ENCODE measurements at regions not wholly inside any gene's neighbourhood (a gene's known extent, or its start where the extent isn't known, plus 50 kb on each side); places are given as distances from the start of the nearest gene placed in this dataset.

DNA sequence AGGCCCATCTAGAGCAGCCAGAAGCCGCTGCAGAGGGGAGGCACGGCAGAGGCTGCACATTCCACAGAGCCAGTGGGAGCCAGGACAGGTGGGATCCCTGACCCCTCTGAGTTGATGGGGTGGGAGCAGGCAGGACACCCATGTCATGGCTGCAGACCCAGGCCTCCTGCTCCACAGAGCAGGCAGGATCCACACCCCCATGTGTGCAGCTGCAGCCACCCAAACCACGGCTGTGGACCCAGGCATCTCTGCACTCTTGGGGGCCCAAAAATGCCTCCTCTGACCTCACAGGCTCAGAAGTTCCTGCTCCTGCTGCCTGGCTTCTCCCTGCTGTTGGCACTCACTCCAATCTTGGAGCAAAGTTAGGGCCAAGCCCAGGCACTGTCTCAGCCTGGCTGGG is 112.3 kb upstream of the TMEM18 start:
- POLR2A ChIA-PET, result no interaction called here
- ATAC-seq (no peak), DNase-seq (ENCODE audit: low read depth, low spot score) (no peak)
- Histone ChIP-seq H3K4me1 (ENCODE audit: control insufficient read depth, insufficient read depth, low read length) (no peaks in the 10 kb centered on the region), H3K27ac (ENCODE audit: low read length) (no peak overlapping the region), H3K9me3 (ENCODE audit: control insufficient read depth, insufficient read depth, low read depth, low read length) (no peaks in the 10 kb centered on the region), H3K27me3 (ENCODE audit: control insufficient read depth, insufficient read depth, low read length) (no peaks in the 10 kb centered on the region), H3K36me3 (ENCODE audit: control insufficient read depth, insufficient read depth, low read length) (no peaks in the 10 kb centered on the region), H3K4me3 (ENCODE audit: low read depth in 2 of 2, low read length in 2 of 2) (no peak overlapping the region)
- no TSS peak for BruUV-seq (replicated peaks)
- in situ Hi-C loops (cut with HindIII; ENCODE audit: low pct_unique_long_range_greater_than_20kb, low sequenced_read_pairs), result no loop called here
- no peak for TF ChIP-seq TCF7L2 (IDR thresholded peaks at IDR 0.05; ENCODE audit: low read depth, low read length)
- TF ChIP-seq, protein P1, sequence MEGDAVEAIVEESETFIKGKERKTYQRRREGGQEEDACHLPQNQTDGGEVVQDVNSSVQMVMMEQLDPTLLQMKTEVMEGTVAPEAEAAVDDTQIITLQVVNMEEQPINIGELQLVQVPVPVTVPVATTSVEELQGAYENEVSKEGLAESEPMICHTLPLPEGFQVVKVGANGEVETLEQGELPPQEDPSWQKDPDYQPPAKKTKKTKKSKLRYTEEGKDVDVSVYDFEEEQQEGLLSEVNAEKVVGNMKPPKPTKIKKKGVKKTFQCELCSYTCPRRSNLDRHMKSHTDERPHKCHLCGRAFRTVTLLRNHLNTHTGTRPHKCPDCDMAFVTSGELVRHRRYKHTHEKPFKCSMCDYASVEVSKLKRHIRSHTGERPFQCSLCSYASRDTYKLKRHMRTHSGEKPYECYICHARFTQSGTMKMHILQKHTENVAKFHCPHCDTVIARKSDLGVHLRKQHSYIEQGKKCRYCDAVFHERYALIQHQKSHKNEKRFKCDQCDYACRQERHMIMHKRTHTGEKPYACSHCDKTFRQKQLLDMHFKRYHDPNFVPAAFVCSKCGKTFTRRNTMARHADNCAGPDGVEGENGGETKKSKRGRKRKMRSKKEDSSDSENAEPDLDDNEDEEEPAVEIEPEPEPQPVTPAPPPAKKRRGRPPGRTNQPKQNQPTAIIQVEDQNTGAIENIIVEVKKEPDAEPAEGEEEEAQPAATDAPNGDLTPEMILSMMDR (IDR thresholded peaks at IDR 0.05), result no peak
- intact Hi-C loops (cut with micrococcal nuclease; ENCODE audit: unreplicated experiment), result no loop called here
- CTCF ChIA-PET, result no interaction called here

DNA sequence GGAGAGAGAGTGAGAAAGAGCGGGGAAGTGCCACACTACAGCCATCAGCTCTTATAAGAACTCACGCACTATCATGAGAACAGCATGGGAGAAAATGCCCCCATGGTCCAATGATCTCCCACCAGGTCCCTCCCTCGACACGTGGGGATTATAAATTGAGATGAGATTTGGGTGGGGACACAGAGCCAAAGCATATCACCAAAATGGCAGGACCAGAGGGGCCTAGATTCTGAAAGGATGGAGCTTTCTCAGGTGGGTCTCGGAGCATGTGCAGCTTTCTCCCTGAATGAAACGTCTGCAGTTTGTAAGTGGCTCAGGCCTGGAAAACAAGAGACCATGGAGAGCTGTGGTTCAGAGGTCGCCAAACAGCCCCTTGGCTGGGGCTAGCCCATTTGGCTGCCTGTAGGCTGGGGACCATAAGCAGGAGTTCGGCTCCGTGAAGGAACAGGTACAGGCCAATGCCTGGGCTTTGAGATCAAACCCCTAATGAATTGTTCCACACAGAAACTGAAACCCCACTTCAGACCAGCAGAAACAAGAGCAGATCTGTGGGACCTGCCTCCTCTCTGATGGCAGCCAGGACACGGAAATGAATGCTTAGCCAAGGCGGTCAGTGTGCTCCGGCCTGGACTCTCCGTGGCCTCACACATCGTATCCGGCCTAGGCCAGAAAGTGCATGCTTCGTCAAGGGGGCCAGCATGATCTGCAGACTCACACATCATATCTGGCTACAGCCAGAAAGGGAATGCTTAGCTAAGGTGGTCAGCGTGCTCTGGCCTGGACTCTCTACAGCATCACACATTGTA is 111.2 kb upstream of the TMEM18 start:
- ChIA-PET POLR2A (no interaction called here), CTCF (no interaction called here)
- H3K27ac ChIP-seq (ENCODE audit: low read length), result no peak overlapping the region
- H3K9me3 ChIP-seq (ENCODE audit: control insufficient read depth, insufficient read depth, low read depth, low read length), result no peaks in the 10 kb centered on the region
- H3K27me3 ChIP-seq (ENCODE audit: control insufficient read depth, insufficient read depth, low read length), result no peaks in the 10 kb centered on the region
- no peaks in the 10 kb centered on the region for H3K4me1 ChIP-seq (ENCODE audit: control insufficient read depth, insufficient read depth, low read length)
- H3K36me3 ChIP-seq (ENCODE audit: control insufficient read depth, insufficient read depth, low read length), result no peaks in the 10 kb centered on the region
- DNase-seq (ENCODE audit: low read depth, low spot score), result no peak
- intact Hi-C loops (cut with micrococcal nuclease; ENCODE audit: unreplicated experiment), result no loop called here
- TF ChIP-seq, protein P1 (IDR thresholded peaks at IDR 0.05), result no peak
- no peak for TF ChIP-seq TCF7L2 (IDR thresholded peaks at IDR 0.05; ENCODE audit: low read depth, low read length)
- no peak for TF ChIP-seq POLR2AphosphoS5 (IDR thresholded peaks at IDR 0.05; ENCODE audit: low read depth, low read length)
- TF ChIP-seq, protein P2, sequence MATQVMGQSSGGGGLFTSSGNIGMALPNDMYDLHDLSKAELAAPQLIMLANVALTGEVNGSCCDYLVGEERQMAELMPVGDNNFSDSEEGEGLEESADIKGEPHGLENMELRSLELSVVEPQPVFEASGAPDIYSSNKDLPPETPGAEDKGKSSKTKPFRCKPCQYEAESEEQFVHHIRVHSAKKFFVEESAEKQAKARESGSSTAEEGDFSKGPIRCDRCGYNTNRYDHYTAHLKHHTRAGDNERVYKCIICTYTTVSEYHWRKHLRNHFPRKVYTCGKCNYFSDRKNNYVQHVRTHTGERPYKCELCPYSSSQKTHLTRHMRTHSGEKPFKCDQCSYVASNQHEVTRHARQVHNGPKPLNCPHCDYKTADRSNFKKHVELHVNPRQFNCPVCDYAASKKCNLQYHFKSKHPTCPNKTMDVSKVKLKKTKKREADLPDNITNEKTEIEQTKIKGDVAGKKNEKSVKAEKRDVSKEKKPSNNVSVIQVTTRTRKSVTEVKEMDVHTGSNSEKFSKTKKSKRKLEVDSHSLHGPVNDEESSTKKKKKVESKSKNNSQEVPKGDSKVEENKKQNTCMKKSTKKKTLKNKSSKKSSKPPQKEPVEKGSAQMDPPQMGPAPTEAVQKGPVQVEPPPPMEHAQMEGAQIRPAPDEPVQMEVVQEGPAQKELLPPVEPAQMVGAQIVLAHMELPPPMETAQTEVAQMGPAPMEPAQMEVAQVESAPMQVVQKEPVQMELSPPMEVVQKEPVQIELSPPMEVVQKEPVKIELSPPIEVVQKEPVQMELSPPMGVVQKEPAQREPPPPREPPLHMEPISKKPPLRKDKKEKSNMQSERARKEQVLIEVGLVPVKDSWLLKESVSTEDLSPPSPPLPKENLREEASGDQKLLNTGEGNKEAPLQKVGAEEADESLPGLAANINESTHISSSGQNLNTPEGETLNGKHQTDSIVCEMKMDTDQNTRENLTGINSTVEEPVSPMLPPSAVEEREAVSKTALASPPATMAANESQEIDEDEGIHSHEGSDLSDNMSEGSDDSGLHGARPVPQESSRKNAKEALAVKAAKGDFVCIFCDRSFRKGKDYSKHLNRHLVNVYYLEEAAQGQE (IDR thresholded peaks at IDR 0.05; ENCODE audit: insufficient read depth in 1 of 2, low read depth in 2 of 2, low read length in 1 of 2), result no peak
- no peak for TF ChIP-seq SIN3A (IDR thresholded peaks at IDR 0.05; ENCODE audit: borderline replicate concordance, insufficient read depth, low read depth, low read length)
- no peak overlapping the region for H3K4me3 ChIP-seq (ENCODE audit: low read depth in 2 of 2, low read length in 2 of 2)
- ATAC-seq, result no peak
- no TSS peak for BruUV-seq (replicated peaks)
- in situ Hi-C loops (cut with HindIII; ENCODE audit: low pct_unique_long_range_greater_than_20kb, low sequenced_read_pairs), result no loop called here
